ENCODE measurements at regions not wholly inside any gene's neighbourhood (a gene's known extent, or its start where the extent isn't known, plus 50 kb on each side); places are given as distances from the start of the nearest gene placed in this dataset.

DNA sequence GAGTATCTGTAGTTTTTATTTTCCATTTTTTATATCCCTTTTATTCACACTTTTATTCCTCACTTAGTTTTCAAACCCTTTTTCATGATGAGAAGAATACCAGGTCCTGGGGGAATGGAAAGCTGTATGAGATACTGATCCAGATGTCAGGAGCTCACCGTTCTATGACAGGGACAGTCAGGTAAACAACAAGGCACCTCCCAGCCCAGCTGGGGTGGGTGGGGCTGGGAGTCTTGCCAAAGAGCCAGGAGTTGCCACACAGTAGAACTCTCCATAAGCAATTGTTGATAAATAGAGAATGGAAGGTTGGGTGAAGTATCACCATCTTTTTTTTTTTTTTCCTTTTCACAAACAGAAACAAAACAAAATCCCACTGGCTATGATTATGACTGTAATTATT, 225.8 kb downstream of the NSG2 start:
- 73% methylated on average over 1 of the region's 1 CpG for WGBS

DNA sequence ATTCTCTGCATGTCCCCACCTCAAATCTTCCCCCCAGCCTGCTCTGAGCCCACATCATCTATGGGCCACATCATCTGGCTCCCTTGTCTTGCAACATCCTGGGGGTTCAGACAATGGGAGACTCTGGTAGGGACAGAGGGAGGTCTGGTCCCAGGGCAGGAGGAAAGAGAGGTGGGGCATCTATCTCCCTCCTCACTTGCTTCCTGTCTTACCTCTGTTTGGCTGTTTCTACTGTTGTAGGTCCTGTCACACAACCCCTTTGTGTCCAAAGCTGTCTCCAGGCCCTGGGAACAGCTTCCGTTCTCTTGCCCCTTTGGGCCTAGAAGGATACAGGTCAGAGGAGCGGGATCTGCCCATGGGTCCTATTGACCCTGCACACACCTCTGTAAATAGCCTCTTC, 227.2 kb downstream of the NSG2 start:
- Histone ChIP-seq H3K9me3 (ENCODE audit: control insufficient read depth in 2 of 2, insufficient read depth in 1 of 2, low read length in 1 of 2) (no peaks in the 10 kb centered on the region), H3K4me1 (ENCODE audit: control insufficient read depth in 2 of 2, insufficient read depth in 2 of 2, low read length in 2 of 2) (no peaks in the 10 kb centered on the region), H3K27ac (ENCODE audit: low read depth in 1 of 2, low read length in 1 of 2) (no peak overlapping the region), H3K36me3 (ENCODE audit: control insufficient read depth in 2 of 2, insufficient read depth in 2 of 2, low read length in 1 of 2) (no peaks in the 10 kb centered on the region), H3K4me3 (ENCODE audit: low read length in 2 of 2) (no peak overlapping the region), H3K27me3 (ENCODE audit: control insufficient read depth in 2 of 2, insufficient read depth in 1 of 2, low read length in 1 of 2) (no peaks in the 10 kb centered on the region)
- 94% methylated on average over 2 of the region's 2 CpGs for WGBS
- DNase-seq (ENCODE audit: low read depth in 6 of 9, low spot score in 9 of 9): no peak

More for the DNA sequence above, 225.8 kb downstream of the NSG2 start:
- H3K9me3 ChIP-seq (ENCODE audit: control insufficient read depth in 2 of 2, insufficient read depth in 1 of 2, low read length in 1 of 2): no peaks in the 10 kb centered on the region
- H3K4me1 ChIP-seq (ENCODE audit: control insufficient read depth in 2 of 2, insufficient read depth in 2 of 2, low read length in 2 of 2): no peaks in the 10 kb centered on the region
- no peak overlapping the region for H3K4me3 ChIP-seq (ENCODE audit: low read length in 2 of 2)
- H3K27ac ChIP-seq (ENCODE audit: low read depth in 1 of 2, low read length in 1 of 2): no peak overlapping the region
- H3K36me3 ChIP-seq (ENCODE audit: control insufficient read depth in 2 of 2, insufficient read depth in 2 of 2, low read length in 1 of 2): no peaks in the 10 kb centered on the region
- no peaks in the 10 kb centered on the region for H3K27me3 ChIP-seq (ENCODE audit: control insufficient read depth in 2 of 2, insufficient read depth in 1 of 2, low read length in 1 of 2)
- DNase-seq (ENCODE audit: low read depth in 6 of 9, low spot score in 9 of 9): no peak

DNA sequence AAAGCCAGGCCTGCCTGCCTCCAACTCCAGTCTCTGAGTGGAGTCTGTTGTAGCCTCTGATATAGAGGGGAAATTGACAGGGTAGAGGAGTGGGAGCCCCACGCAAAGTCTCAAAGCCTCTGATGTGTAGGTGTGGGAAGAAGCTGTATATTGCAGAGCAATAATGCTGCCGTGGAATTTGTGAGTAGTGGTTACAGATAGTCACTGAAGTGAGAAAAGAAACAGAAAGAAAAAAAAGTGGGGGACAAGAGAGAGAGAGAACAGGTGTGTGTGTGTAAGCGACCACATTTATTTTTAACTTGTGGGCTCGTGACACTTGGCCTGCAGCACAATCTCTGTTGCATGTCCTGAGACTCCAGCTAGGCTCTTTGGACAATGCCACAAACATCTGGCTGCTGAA, 227.8 kb downstream of the NSG2 start:
- WGBS: 73% methylated on average over 4 of the region's 4 CpGs
- Histone ChIP-seq H3K27me3 (ENCODE audit: control insufficient read depth in 2 of 2, insufficient read depth in 1 of 2, low read length in 1 of 2) (no peaks in the 10 kb centered on the region), H3K4me3 (ENCODE audit: low read length in 2 of 2) (no peak overlapping the region), H3K9me3 (ENCODE audit: control insufficient read depth in 2 of 2, insufficient read depth in 1 of 2, low read length in 1 of 2) (no peaks in the 10 kb centered on the region), H3K4me1 (ENCODE audit: control insufficient read depth in 2 of 2, insufficient read depth in 2 of 2, low read length in 2 of 2) (no peaks in the 10 kb centered on the region), H3K27ac (ENCODE audit: low read depth in 1 of 2, low read length in 1 of 2) (no peak overlapping the region), H3K36me3 (ENCODE audit: control insufficient read depth in 2 of 2, insufficient read depth in 2 of 2, low read length in 1 of 2) (no peaks in the 10 kb centered on the region)
- DNase-seq (ENCODE audit: low read depth in 6 of 9, low spot score in 9 of 9): no peak

DNA sequence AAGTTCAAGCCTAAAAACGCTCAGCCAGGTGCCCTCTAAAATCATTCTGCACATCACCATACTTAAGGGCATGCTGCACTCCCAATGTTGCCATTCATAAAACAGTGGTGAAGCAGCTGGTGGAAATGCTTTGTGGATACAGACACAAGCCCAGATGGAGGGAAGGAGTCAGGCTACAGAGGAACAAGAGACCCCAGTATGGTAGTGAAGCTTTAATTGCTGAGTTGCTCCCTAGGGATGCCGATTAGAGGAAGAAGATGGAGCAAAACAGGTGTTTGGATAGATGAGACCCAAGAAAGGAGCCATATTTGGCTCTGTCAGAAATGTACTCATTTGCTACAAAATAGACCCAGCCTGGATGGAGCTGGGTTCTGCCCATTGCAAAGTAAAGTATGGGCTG, 230.5 kb downstream of the NSG2 start:
- no peak for DNase-seq (ENCODE audit: low read depth in 6 of 9, low spot score in 9 of 9)
- no peaks in the 10 kb centered on the region for H3K9me3 ChIP-seq (ENCODE audit: control insufficient read depth in 2 of 2, insufficient read depth in 1 of 2, low read length in 1 of 2)
- no peak overlapping the region for H3K4me3 ChIP-seq (ENCODE audit: low read length in 2 of 2)
- no peaks in the 10 kb centered on the region for H3K27me3 ChIP-seq (ENCODE audit: control insufficient read depth in 2 of 2, insufficient read depth in 1 of 2, low read length in 1 of 2)
- H3K27ac ChIP-seq (ENCODE audit: low read depth in 1 of 2, low read length in 1 of 2): no peak overlapping the region
- H3K4me1 ChIP-seq (ENCODE audit: control insufficient read depth in 2 of 2, insufficient read depth in 2 of 2, low read length in 2 of 2): no peaks in the 10 kb centered on the region
- no peaks in the 10 kb centered on the region for H3K36me3 ChIP-seq (ENCODE audit: control insufficient read depth in 2 of 2, insufficient read depth in 2 of 2, low read length in 1 of 2)
- WGBS: 90% methylated on average over 2 of the region's 2 CpGs

DNA sequence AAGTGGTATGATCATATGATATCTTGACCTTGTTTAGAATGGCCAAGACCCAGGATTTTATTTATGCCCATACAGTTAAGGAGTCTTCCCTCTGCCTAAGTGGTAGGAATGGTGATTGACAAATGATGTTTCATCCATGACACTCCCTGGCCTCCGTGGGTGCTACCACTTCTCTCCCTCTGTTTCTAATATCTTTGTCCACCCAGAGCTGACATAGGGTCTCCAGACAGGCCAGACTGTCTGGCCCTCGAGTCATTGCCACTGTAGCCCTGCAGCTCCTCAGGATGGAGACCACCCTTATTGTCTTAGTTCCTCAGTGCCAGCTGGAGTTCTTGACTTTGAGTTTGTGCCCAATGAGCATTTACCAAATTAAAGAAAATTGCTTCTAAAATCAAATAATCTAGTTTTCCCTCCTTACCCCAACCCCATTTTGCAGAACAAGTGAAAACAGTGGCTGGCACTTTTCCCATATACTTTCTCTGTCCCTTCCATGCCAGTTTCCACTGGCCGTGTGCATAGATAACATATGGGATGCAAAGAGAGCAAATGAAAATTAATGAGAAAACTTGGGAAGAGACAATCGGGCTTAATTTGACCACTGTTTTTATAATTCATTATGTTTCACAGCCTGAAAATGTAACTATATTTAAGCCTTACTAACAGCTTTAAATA, 235.7 kb downstream of the NSG2 start:
- 84% methylated on average over 4 of the region's 4 CpGs for WGBS
- Histone ChIP-seq H3K36me3 (ENCODE audit: control insufficient read depth in 2 of 2, insufficient read depth in 2 of 2, low read length in 1 of 2) (no peaks in the 10 kb centered on the region), H3K4me1 (ENCODE audit: control insufficient read depth in 2 of 2, insufficient read depth in 2 of 2, low read length in 2 of 2) (no peaks in the 10 kb centered on the region), H3K9me3 (ENCODE audit: control insufficient read depth in 2 of 2, insufficient read depth in 1 of 2, low read length in 1 of 2) (no peaks in the 10 kb centered on the region), H3K27me3 (ENCODE audit: control insufficient read depth in 2 of 2, insufficient read depth in 1 of 2, low read length in 1 of 2) (no peaks in the 10 kb centered on the region), H3K27ac (ENCODE audit: low read depth in 1 of 2, low read length in 1 of 2) (no peak overlapping the region), H3K4me3 (ENCODE audit: low read length in 2 of 2) (no peak overlapping the region)
- DNase-seq (ENCODE audit: low read depth in 6 of 9, low spot score in 9 of 9): no peak

DNA sequence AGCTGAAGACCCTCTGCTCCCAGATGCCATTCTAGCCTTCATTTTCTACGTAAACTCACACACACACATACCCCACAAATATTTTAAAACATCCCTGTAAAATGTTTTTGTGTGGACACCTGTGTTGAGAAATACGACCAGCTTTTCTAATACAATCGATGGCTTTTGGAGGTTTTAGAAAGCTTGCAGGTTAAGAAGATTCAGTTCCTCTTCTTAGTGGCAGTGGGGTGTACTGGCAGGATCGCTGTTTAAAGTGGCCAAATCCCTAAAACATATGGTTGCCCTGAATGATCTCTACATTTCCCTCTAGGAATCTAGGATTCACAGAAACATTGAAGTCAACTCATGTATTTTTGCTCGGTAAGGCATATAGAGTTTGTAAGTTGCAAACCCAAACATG, 236.3 kb downstream of the NSG2 start:
- Histone ChIP-seq H3K36me3 (ENCODE audit: control insufficient read depth in 2 of 2, insufficient read depth in 2 of 2, low read length in 1 of 2) (no peaks in the 10 kb centered on the region), H3K27ac (ENCODE audit: low read depth in 1 of 2, low read length in 1 of 2) (no peak overlapping the region), H3K4me1 (ENCODE audit: control insufficient read depth in 2 of 2, insufficient read depth in 2 of 2, low read length in 2 of 2) (no peaks in the 10 kb centered on the region), H3K27me3 (ENCODE audit: control insufficient read depth in 2 of 2, insufficient read depth in 1 of 2, low read length in 1 of 2) (no peaks in the 10 kb centered on the region), H3K4me3 (ENCODE audit: low read length in 2 of 2) (no peak overlapping the region), H3K9me3 (ENCODE audit: control insufficient read depth in 2 of 2, insufficient read depth in 1 of 2, low read length in 1 of 2) (no peaks in the 10 kb centered on the region)
- no peak for DNase-seq (ENCODE audit: low read depth in 6 of 9, low spot score in 9 of 9)
- whole genome bisulfite sequencing: 92% methylated on average over 5 of the region's 5 CpGs

DNA sequence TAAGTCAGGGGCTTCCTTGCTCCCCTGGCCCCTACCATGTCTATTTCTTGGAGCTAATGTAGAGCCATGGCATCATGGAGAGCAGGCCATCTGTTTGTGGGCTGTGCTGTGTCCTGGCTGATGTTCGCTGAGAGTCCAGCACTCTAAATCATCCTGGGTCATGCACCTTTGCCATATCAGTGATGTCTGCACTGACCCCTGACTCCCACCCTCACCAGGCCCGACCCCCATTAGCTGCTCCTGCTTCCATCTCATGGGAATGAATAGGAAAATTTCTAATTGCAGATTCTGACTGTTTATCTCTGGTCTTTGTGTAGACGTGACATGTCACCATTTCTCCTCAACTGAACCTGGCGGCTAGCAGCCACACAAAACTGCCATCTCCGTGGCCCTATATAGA, 236.9 kb downstream of the NSG2 start:
- H3K9me3 ChIP-seq (ENCODE audit: control insufficient read depth in 2 of 2, insufficient read depth in 1 of 2, low read length in 1 of 2): no peaks in the 10 kb centered on the region
- 79% methylated on average over 5 of the region's 5 CpGs for WGBS
- no peaks in the 10 kb centered on the region for H3K36me3 ChIP-seq (ENCODE audit: control insufficient read depth in 2 of 2, insufficient read depth in 2 of 2, low read length in 1 of 2)
- no peak for DNase-seq (ENCODE audit: low read depth in 6 of 9, low spot score in 9 of 9)
- H3K4me1 ChIP-seq (ENCODE audit: control insufficient read depth in 2 of 2, insufficient read depth in 2 of 2, low read length in 2 of 2): no peaks in the 10 kb centered on the region
- H3K27ac ChIP-seq (ENCODE audit: low read depth in 1 of 2, low read length in 1 of 2): no peak overlapping the region
- no peak overlapping the region for H3K4me3 ChIP-seq (ENCODE audit: low read length in 2 of 2)
- no peaks in the 10 kb centered on the region for H3K27me3 ChIP-seq (ENCODE audit: control insufficient read depth in 2 of 2, insufficient read depth in 1 of 2, low read length in 1 of 2)

DNA sequence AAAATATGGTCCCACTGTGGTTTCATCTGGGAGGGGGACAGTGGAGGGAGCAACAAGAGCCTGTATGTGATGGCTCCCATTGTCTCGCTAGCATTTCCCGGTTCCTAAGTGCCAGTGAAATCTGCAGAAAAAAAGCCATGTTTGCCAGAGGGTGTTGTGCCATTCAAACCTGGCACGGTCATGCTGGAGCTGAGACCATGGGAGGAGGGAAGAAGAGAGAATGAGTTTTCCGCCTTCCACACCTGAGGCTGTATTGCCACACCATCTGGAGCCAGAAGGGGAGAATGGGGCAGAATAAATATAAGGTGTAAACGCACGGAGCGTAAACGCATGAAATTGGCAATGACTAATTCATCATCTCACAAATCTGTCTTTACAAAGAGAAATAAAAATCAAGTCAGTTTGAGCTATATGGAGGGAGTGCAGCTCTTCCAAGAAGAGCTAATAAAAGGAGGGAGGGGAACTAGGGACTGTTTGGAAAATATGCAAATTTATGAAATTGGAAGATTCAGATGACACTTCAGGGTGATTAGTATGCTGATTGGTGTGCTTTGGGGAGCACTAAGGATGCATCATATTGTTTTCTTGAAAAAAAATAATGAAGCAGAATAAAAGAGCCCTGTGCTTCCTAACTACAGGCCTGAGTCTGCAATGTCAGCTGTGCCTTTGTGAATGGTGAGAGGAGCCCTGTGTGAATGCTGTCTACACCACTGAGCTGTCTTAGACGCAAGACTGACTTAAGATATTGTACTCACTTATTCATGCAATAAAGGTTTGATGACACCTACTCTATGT, 237.9 kb downstream of the NSG2 start:
- WGBS: 92% methylated on average over 9 of the region's 9 CpGs
- DNase-seq (ENCODE audit: low read depth in 6 of 9, low spot score in 9 of 9): no peak

DNA sequence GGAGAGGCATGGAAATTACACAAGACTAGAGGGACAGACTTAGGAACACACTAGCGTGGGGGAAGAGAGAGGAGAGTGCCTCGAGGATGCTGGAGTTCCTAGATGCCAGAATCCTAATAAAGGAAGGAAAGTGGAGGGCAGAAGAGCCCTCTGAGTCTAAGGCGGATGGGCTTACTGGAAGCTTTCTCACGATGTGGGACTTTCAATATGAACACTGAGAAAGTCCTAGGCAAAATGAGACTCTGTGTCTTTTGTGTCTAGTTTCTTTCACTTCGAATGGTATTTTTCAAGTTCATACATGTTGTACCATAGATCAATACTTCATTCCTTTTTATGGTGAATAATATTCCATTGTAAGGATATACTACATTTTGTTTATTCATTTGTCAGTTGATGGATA, 239.4 kb downstream of the NSG2 start:
- Histone ChIP-seq H3K4me3 (ENCODE audit: low read length in 2 of 2) (no peak overlapping the region), H3K4me1 (ENCODE audit: control insufficient read depth in 2 of 2, insufficient read depth in 2 of 2, low read length in 2 of 2) (no peaks in the 10 kb centered on the region), H3K27ac (ENCODE audit: low read depth in 1 of 2, low read length in 1 of 2) (no peak overlapping the region), H3K36me3 (ENCODE audit: control insufficient read depth in 2 of 2, insufficient read depth in 2 of 2, low read length in 1 of 2) (no peaks in the 10 kb centered on the region), H3K9me3 (ENCODE audit: control insufficient read depth in 2 of 2, insufficient read depth in 1 of 2, low read length in 1 of 2) (no peaks in the 10 kb centered on the region), H3K27me3 (ENCODE audit: control insufficient read depth in 2 of 2, insufficient read depth in 1 of 2, low read length in 1 of 2) (no peaks in the 10 kb centered on the region)
- no peak for DNase-seq (ENCODE audit: low read depth in 6 of 9, low spot score in 9 of 9)
- 78% methylated on average over 5 of the region's 5 CpGs for WGBS

More for the DNA sequence above, 237.9 kb downstream of the NSG2 start:
- no peak overlapping the region for H3K4me3 ChIP-seq (ENCODE audit: low read length in 2 of 2)
- H3K36me3 ChIP-seq (ENCODE audit: control insufficient read depth in 2 of 2, insufficient read depth in 2 of 2, low read length in 1 of 2): no peaks in the 10 kb centered on the region
- no peak overlapping the region for H3K27ac ChIP-seq (ENCODE audit: low read depth in 1 of 2, low read length in 1 of 2)
- H3K27me3 ChIP-seq (ENCODE audit: control insufficient read depth in 2 of 2, insufficient read depth in 1 of 2, low read length in 1 of 2): no peaks in the 10 kb centered on the region
- no peaks in the 10 kb centered on the region for H3K4me1 ChIP-seq (ENCODE audit: control insufficient read depth in 2 of 2, insufficient read depth in 2 of 2, low read length in 2 of 2)
- H3K9me3 ChIP-seq (ENCODE audit: control insufficient read depth in 2 of 2, insufficient read depth in 1 of 2, low read length in 1 of 2): no peaks in the 10 kb centered on the region

Data from thymus (tissue), 11 donors.